GM18907 (cell line): ENCODE measurements at regions not wholly inside any gene's neighbourhood (a gene's known extent, or its start where the extent isn't known, plus 50 kb on each side); places are given as distances from the start of the nearest gene placed in this dataset.
"Not testable (repeated sequence)": the region's sequence is repeated elsewhere in the genome, so short reads cannot be mapped to it uniquely, and the experiment has no call there.

Experiments used
- ATAC-seq: cut with Tn5 transposase; IDR thresholded peaks from one replicate; pipeline ENCODE4 v1.9.1; 2021; ENCODE audit warnings: mild to moderate bottlenecking, moderate library complexity; ENCODE audit not compliant: unreplicated experiment

GRCh38 chr15:46894644-46895043 lies 822.7 kb upstream of the SEMA6D start:
- no peak for ATAC-seq

GRCh38 chr15:46897266-46897665 lies 820.0 kb upstream of the SEMA6D start:
- no peak for ATAC-seq

DNA sequence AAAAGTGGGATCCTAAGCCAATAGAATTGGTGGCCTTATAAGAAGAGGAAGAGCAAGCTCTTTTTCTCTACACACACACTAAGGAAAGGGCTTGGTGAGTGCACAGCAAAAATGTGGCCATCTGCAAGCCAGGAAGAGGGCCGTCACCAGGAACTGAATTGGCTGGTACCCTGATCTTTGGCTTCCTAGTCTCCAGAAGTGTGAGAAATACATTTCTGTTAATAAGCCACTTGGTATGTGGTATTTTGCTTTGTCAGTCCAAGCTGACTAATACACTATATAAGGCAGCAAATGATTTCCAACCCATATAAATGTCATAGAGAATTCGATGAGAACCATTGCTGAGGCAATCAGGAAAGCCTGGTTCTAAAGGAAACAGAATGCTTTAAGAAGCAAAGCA lies 816.3 kb upstream of the SEMA6D start:
- ATAC-seq = no peak

- ATAC-seq = no peak
These were observed 799.5 kb upstream of the SEMA6D start for GRCh38 chr15:46917721-46918252.

DNA sequence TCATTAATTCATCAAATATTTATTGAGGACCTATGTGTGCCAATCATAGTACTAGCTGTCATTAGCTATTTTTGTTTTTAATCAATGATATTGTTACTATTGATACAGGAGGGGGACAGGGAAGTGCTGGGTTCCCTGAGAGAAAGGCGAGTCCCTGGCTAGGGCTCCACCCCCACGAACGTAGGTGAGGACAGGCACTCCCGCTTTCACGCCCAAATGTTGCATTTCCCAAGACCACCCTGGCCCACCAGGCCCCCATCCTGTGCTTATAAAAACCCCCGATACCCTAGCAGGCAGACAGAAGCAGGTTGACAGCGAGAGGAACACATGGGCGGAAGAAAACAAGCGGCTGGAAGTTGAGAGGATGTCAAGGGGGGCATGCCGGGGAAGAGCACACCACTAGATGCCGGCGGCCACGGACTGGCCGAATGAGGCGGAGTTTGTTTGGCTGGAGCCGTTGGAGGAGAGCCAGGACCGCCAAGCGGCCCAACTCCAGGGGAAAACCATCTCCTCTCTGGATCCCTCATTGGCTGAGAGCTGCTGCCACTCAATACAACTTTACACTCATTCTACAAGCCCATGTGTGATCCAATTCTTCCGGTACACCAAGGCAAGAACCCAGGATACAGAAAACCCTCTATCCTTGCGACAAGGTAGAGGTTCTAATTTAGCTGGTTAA lies 798.7 kb upstream of the SEMA6D start:
- no peak for ATAC-seq

DNA sequence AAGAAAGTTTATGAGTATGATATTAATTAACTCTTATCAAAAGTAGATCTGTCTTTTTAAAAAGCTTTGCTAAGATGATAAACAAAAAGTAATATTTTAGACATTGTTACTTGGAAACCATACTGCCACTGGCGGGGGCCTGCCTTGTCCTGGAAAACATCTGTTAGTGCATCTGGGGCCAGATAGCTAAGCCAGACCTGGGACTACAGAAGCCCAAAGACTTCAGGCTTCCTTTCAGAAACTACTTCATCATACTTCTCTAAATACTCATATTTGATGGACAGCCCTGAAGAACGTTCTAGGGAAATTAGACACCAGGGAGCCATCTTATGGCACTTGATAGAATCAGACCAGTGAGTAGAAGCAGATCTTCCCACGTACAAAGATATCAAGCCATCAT lies 795.4 kb upstream of the SEMA6D start:
- ATAC-seq = no peak

DNA sequence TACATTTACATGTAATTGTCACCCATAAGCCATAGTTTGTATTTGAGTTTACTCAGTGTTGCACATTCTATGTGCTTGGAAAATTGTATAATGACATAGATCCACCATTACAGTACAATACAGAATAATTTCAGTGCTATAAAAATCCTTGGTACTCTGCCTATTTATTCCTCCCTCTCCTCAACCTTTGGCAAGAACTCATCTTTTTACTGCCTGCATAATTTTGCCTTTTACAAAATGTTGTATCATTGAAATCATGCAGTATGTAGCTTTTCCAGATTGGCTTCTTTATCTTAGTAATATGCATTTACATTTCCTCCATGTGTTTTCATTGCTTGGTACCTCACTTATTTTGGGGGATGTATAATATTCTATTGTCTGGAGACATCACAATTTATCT lies 786.9 kb upstream of the SEMA6D start:
- no peak for ATAC-seq

GRCh38 chr15:46933332-46933731 lies 784.0 kb upstream of the SEMA6D start:
- ATAC-seq = no peak

- no peak for ATAC-seq
These were observed 782.5 kb upstream of the SEMA6D start for GRCh38 chr15:46934851-46935250.

- no peak for ATAC-seq
These were observed 779.1 kb upstream of the SEMA6D start for GRCh38 chr15:46938169-46938568.

- no peak for ATAC-seq
These were observed 776.1 kb upstream of the SEMA6D start for GRCh38 chr15:46941241-46941640.

DNA sequence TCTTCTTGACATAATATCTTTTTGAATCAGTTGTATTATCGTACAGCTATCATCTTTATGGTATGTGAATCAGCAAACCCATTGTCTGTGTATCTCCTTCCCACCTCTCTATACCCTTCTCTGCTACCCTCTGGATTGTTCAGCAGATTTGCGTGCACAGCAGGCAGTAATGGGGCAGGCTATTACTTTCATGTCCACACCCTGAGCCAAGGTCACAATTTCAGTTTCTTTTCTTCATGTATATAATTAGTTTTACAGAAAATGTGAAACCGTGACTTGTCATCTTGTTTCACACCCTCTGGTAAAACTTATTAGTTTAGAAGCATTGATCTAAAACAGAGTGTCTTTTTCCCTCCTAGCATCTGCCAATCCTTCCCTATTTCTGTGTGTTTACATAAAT lies 770.4 kb upstream of the SEMA6D start:
- no peak for ATAC-seq

- ATAC-seq = no peak
These were observed 761.7 kb upstream of the SEMA6D start for GRCh38 chr15:46955576-46955975.

- ATAC-seq = no peak
These were observed 760.8 kb upstream of the SEMA6D start for GRCh38 chr15:46956456-46956855.

DNA sequence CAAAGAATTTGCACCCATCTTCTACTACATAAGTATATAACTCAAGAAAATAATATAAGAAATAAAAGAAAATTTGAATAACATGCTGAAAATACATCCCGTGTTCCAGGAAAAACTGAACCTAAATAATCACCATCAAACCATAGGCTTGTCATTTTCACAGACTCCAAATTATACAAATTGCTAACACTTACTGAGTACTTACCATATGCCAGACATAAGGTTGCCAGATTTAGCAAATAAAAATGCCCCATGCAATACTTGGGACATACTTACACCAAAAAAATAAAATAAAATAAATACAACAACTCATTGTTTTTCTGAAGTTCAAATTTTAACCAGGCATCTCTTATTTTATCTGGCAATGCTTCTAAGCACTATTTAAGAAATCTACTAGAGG lies 760.4 kb upstream of the SEMA6D start:
- no peak for ATAC-seq

DNA sequence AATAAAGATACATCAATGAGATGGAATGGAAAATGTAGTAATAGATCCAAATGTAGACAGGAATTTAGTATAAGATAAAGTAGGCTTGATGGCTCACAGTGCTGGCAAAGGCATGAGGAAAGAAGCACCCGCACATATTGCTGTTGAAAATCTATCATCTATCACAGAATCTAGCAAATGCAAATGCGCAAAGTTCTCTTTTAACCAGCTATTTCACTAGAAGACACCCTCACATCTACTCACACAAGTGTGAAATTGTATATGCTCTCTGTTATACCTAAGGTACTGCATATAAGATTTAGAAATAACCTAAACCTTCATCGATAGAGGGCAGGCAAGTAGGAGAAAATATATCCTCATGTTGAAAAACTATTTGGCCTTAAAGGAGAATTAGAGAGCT lies 756.7 kb upstream of the SEMA6D start:
- ATAC-seq = no peak

- no peak for ATAC-seq
These were observed 755.5 kb upstream of the SEMA6D start for GRCh38 chr15:46961795-46962194.

DNA sequence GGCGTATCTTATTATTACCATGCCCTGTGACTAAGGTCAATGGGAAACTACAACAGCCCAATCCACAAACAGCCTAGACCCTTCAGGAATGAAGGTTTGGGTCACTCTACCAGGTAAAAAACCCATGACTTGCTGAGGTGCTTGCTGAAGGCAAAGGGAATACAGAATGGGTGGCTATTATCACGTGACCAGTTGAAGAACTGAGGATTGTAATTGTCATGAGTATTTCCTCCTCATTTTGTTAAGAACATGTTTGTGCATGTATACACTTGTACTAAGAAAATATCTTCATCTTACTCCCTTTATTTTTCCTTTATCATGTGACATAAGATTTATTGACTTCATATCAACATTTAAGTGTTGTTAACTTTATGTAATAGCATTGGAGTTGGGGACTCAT lies 729.2 kb upstream of the SEMA6D start:
- ATAC-seq = not testable (repeated sequence)

DNA sequence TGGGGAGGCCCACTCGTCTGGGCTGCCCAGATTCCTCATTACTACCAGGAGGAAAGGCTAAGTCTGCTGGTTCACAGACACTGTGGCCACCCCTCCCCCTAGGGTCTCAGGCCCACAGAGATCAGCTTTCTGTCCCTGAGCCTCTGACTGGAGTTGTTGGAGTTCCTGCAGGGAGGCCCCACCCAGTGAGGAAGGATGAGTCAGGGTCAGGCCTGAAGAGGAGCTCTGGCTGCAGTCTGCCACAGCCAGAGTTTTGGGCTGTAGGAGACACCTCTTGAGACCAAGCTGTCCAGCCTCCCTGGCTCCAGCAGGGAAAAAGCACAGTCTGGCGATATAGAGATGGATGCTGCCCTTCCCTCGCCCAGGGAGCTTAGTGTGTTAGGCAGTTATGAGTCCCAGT lies 720.9 kb upstream of the SEMA6D start:
- no peak for ATAC-seq

DNA sequence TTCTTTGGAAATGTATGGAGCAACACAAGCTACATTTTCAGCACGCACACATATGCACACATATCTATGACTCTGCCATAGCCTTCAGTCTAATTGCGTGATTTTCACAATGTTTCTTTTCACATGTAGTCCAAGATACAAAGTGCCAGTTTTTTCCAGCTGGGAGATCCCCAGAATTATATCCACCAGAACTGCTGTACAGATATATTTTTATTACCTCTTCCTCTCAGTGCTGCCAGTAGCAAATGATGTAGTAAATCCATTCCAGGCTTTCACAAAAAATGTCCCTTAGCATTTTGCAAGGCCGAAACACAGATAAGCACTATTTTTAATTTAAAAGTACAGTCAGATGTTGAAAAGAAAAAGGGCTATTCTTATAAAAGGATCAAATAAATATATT lies 719.8 kb upstream of the SEMA6D start:
- no peak for ATAC-seq

DNA sequence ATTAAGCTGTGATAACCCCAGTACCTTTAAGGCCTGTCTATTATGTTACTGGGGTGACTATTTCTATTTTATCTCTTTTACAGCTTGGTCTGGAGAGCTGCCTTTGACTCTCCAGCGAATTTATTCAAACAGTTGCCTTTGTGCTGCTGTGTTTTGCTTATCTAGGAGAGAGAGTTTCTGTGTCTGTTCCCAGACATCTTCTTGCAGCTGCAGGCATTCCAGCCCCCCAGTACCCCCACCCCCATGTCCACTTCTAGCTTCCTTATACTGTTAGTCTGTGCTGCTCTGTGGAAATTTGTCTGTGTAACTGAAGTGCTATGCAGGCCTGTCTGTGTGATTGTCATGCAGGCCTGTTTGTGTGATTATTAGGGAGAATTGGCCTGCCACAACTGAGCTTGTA lies 713.7 kb upstream of the SEMA6D start:
- ATAC-seq = no peak

GRCh38 chr15:47013446-47013845 lies 703.9 kb upstream of the SEMA6D start:
- no peak for ATAC-seq

- no peak for ATAC-seq
These were observed 689.9 kb upstream of the SEMA6D start for GRCh38 chr15:47027322-47027946.
